Upper lobe of left lung (tissue), 6 donors: ENCODE measurements at regions not wholly inside any gene's neighbourhood (a gene's known extent, or its start where the extent isn't known, plus 50 kb on each side); places are given as distances from the start of the nearest gene placed in this dataset.
A peak's percentile ranks its signal among the peaks of the same experiment; 100 is the strongest.

Experiments
- ATAC-seq, 2 donors: fragments of 200-7000 bp; cut with Tn5 transposase; one replicate each; pipeline ENCODE4 v1.9.1; 2022; ENCODE audit warnings: mild to moderate bottlenecking in 2 of 2, moderate library complexity in 2 of 2; ENCODE audit not compliant: low FRiP score in 2 of 2
- DNase-seq, 2 donors: peaks; one replicate each; pipeline ENCODE4 v3.0.0-alpha.2; 2019 to 2020
- H3K27ac ChIP-seq, 4 donors: fragments of 200-600 bp; sonication (generic); one replicate each; pipeline ENCODE4 v1.5.1; 2016 to 2019
- H3K27me3 ChIP-seq, 4 donors: fragments of 200-600 bp; sonication (generic); one replicate each; pipeline ENCODE4 v1.5.1; 2017 to 2019
- H3K36me3 ChIP-seq, 4 donors: fragments of 200-600 bp; sonication (generic); one replicate each; pipeline ENCODE4 v1.5.1; 2016 to 2019
- H3K4me1 ChIP-seq, 4 donors: fragments of 200-600 bp; sonication (generic); one replicate each; pipeline ENCODE4 v1.5.1; 2018 to 2019
- H3K4me3 ChIP-seq, 4 donors: fragments of 200-600 bp; sonication (generic); one replicate each; pipeline ENCODE4 v1.5.1; 2017 to 2019; ENCODE audit warnings: mild to moderate bottlenecking in 2 of 4, moderate library complexity in 1 of 4
- H3K9me3 ChIP-seq, 4 donors: fragments of 200-600 bp; sonication (generic); one replicate each; pipeline ENCODE4 v1.5.1; 2018 to 2019
- CTCF ChIP-seq, 6 experiments: fragments of 450-650 bp in 4 of 6; fragments of 200-600 bp in 2 of 6; sonication (generic) in 2 of 6; IDR thresholded peaks; one replicate each; pipeline ENCODE4 v1.5.1; 2016 to 2019; ENCODE audit warnings: antibody characterized with exemption in 6 of 6
- EP300 ChIP-seq, 4 donors: sonication (generic); formaldehyde crosslinking; IDR thresholded peaks; one replicate each; pipeline ENCODE4 v1.5.1; 2017; ENCODE audit warnings: antibody characterized with exemption in 4 of 4, control low read depth in 2 of 4
- POLR2A ChIP-seq, 4 donors: fragments of 450-650 bp; IDR thresholded peaks; one replicate each; pipeline ENCODE4 v1.5.1; 2016 to 2017; ENCODE audit warnings: antibody characterized with exemption in 4 of 4, mild to moderate bottlenecking in 2 of 4
- POLR2AphosphoS5 ChIP-seq, 2 donors: sonication (generic); formaldehyde crosslinking; IDR thresholded peaks; one replicate each; pipeline ENCODE4 v1.5.1; 2017; ENCODE audit warnings: antibody characterized with exemption in 2 of 2
- WGBS, 2 donors: methylation state at CpG; one replicate each; pipeline ENCODE4 v1.1.5; 2017 to 2018; 5-methylcytosine and 5-hydroxymethylcytosine counted together
- donor health status: DM: no; HTN: no; CAD: no; lungs with moderate emphysema.
- donor health status: DM: no; HTN: yes; CAD: no; lungs with severe emphysema.

- no peaks in the 10 kb centered on the region for H3K36me3 ChIP-seq
- 49 to 51% methylated on average over 2 of the region's 2 CpGs for WGBS, 2 donors
- no peaks in the 10 kb centered on the region for H3K27me3 ChIP-seq
- ATAC-seq, result peak in 1 of 2 donors; percentile 52
- no peak overlapping the region for H3K27ac ChIP-seq
- no peak overlapping the region for H3K4me3 ChIP-seq
- no peaks in the 10 kb centered on the region for H3K9me3 ChIP-seq
- DNase-seq, result no peak
- H3K4me1 ChIP-seq, result no peaks in the 10 kb centered on the region
- TF ChIP-seq EP300 (IDR thresholded peaks at IDR 0.05) (no peak), POLR2A (IDR thresholded peaks at IDR 0.05) (no peak), CTCF (IDR thresholded peaks at IDR 0.05) (no peak), POLR2AphosphoS5 (IDR thresholded peaks at IDR 0.05) (no peak)
Observed at GRCh38 chr15:47194718-47195117, 522.6 kb upstream of the SEMA6D start.

- DNase-seq, result peak in 1 of 2 donors; percentile 71
Observed at GRCh38 chr15:47196048-47196447, 521.3 kb upstream of the SEMA6D start.

GRCh38 chr15:47203993-47204392 is 513.3 kb upstream of the SEMA6D start:
- DNase-seq (no peak), ATAC-seq (no peak)
- Histone ChIP-seq H3K27me3 (no peaks in the 10 kb centered on the region), H3K27ac (no peak overlapping the region), H3K4me1 (no peaks in the 10 kb centered on the region), H3K9me3 (no peaks in the 10 kb centered on the region), H3K4me3 (no peak overlapping the region), H3K36me3 (no peaks in the 10 kb centered on the region)
- TF ChIP-seq CTCF (IDR thresholded peaks at IDR 0.05) (no peak), EP300 (IDR thresholded peaks at IDR 0.05) (no peak), POLR2AphosphoS5 (IDR thresholded peaks at IDR 0.05) (no peak), POLR2A (IDR thresholded peaks at IDR 0.05) (no peak)
- WGBS, 2 donors, result 67 to 86% methylated on average over 1 of the region's 1 CpG

More at GRCh38 chr15:47196048-47196447, 521.3 kb upstream of the SEMA6D start:
- no peak for TF ChIP-seq POLR2AphosphoS5 (IDR thresholded peaks at IDR 0.05)
- peak; percentile 61 to 84 (median 70) for TF ChIP-seq CTCF (IDR thresholded peaks at IDR 0.05)
- no peaks in the 10 kb centered on the region for H3K4me1 ChIP-seq
- no peaks in the 10 kb centered on the region for H3K9me3 ChIP-seq
- WGBS, 2 donors, result 0% methylated on average over 4 of the region's 4 CpGs
- no peaks in the 10 kb centered on the region for H3K36me3 ChIP-seq
- no peaks in the 10 kb centered on the region for H3K27me3 ChIP-seq
- no peak overlapping the region for H3K27ac ChIP-seq
- peak; percentile 91 to 96 for ATAC-seq
- H3K4me3 ChIP-seq, result no peak overlapping the region

GRCh38 chr15:47206358-47206978 is 510.8 kb upstream of the SEMA6D start:
- H3K36me3 ChIP-seq, result no peaks in the 10 kb centered on the region
- DNase-seq, result no peak
- WGBS, 2 donors, result 72% methylated on average over 7 of the region's 7 CpGs

More at GRCh38 chr15:47206358-47206978, 510.8 kb upstream of the SEMA6D start:
- TF ChIP-seq POLR2A (IDR thresholded peaks at IDR 0.05) (no peak), CTCF (IDR thresholded peaks at IDR 0.05) (no peak), POLR2AphosphoS5 (IDR thresholded peaks at IDR 0.05) (no peak), EP300 (IDR thresholded peaks at IDR 0.05) (no peak)
- H3K9me3 ChIP-seq, result no peaks in the 10 kb centered on the region
- no peaks in the 10 kb centered on the region for H3K27me3 ChIP-seq
- H3K27ac ChIP-seq, result no peak overlapping the region
- no peaks in the 10 kb centered on the region for H3K4me1 ChIP-seq
- no peak overlapping the region for H3K4me3 ChIP-seq
- no peak for ATAC-seq
